AML-193 (cell line): ENCODE measurements at regions not wholly inside any gene's neighbourhood (a gene's known extent, or its start where the extent isn't known, plus 50 kb on each side); places are given as distances from the start of the nearest gene placed in this dataset.

Experiments used
- DNase-seq, 2 experiments: peaks; one replicate each; lab custom pipeline; 2025; lab: John Stamatoyannopoulos, UW

DNA sequence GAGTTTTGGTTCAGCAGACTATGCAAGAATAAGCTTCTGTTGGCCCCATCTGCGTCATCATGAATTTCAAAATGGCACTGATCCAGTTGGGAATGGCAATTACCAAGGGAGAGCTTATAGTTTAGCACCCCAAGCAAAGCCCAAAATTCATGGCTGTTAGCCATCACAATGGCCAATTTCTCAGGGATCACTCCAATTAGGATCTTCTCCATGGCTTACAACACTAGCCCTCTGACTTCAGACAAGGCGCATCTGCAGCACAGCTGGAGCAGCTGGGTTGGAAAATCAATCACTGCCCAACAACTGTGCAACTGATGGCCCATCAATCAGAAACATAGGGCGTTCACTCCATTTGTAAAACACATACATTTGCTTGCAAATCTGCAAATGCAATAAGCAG lies 273.6 kb downstream of the SRBD1 start:
- DNase-seq = no peak

DNA sequence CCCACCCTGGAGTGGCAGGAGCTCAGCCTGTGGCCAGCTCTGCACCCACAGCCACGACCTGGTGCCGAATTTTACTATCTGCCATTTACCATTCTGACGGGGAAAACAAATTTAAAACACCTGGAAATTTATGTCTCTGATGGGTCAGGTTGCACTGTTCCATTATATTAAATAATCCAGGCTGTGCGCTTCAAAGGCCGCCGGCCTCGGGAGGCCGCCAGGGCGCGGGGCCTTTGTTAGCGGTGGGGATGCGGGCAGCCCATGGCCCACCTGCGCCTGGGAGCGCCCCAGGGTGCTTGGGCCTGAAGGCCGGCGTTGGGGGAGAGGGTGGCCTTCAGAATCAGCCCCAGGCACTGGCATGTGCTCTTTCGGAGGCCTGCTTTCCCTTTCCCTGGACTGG lies 276.9 kb downstream of the SRBD1 start:
- DNase-seq = no peak

DNA sequence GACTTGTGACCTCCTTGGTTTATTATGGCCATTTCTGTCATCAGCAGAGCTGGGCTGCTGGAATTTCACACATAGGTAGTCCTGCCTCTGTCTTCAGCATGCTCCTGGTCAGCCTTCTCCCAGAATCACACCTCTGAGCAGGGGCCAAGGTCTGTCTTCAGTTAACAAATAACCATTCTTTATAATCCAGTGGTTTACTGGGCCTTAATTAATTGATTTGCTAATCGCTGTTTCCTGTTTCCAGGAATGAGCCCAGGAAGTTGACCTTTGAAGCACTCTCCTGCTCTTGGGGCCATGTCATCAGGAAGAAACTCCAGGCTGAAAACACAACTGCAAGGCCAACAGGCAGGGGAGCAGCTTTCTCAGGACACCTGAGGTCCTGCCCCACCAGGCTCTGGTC lies 278.5 kb downstream of the SRBD1 start:
- DNase-seq = no peak

- DNase-seq = no peak
Observed at GRCh38 chr2:45332094-45332493, 279.0 kb downstream of the SRBD1 start.

- DNase-seq = no peak
Observed at GRCh38 chr2:45331410-45331786, 279.7 kb downstream of the SRBD1 start.

- DNase-seq = no peak
Observed at GRCh38 chr2:45330637-45331409, 280.2 kb downstream of the SRBD1 start.

DNA sequence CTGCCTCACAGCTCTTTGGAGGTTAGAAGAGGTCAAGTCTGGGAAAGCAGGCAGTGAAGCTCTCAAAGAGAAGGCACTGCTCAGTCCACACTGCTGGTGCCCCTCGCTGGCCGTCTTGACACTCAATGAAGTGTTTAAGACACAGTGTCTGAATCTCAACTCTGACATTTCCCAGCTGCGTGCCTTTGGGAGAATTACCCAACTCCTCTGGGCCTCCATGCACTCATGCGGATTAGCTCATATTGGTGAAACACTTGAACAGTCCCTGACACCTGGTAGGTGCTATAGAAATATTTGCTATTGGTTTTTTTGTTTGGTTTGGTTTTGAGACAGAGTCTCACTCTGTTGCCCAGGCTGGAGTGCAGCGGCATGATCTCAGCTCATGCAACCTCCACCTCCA lies 281.0 kb downstream of the SRBD1 start:
- DNase-seq = no peak

DNA sequence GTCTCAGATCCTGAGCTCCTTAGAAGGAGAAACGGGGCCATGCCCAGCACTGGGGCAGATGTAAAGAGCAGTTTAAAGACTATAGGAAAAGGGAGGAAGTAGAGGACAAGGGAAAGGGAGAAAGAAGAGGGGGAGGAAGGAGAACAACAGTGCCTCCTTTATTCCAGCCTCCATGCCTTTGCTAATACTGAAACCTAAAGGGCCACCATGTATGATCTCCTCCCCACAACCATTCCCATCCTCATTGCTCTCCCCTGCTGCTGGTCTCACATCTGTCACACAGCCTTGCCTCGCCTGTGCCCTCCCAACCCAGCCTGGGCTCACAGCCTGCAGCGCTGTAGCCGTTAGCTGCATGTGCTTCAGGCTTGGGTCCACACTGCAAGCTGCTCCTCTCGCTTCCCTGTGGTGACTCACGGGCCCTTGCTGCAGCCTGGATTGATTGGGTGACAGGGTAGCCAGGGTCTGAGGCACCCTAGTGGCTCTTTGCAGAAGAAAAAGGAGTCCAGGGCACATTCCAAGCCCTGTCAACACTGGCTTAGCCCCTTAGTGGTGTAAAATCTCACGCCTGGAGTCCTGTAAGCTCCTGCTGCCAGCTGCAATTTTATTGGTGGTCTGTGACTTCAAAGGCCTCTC lies 281.9 kb downstream of the SRBD1 start:
- DNase-seq = no peak

DNA sequence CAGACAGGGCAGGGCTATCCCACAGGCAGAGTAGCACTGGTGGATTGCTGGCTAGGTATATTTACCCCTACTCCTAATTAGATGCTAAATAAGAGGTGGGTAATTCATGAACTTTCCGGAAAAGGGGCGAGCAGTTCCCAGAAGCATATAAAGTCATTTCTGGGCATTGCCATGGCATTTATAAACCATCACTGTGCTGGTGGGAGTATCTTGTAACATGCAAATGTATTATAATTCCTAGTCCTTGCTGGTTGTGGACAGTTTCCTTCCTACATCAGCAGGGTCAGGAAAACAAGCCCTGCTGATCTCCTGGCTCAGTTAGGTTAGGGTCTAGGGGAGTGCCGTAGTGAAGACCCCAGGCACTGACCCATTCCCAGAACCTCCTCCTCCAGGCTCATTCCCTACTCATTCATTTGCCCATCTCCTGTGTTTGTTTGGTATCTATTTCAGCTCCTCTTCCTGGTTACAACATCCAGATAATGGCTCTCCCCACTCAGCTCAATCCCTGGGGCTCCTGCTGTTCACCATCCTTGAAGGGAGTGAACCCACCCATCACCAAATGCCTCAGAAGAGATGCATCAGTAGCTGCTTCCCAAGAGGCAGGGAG lies 282.7 kb downstream of the SRBD1 start:
- no peak for DNase-seq

- no peak for DNase-seq
Observed at GRCh38 chr2:45323344-45323743, 287.7 kb downstream of the SRBD1 start.

DNA sequence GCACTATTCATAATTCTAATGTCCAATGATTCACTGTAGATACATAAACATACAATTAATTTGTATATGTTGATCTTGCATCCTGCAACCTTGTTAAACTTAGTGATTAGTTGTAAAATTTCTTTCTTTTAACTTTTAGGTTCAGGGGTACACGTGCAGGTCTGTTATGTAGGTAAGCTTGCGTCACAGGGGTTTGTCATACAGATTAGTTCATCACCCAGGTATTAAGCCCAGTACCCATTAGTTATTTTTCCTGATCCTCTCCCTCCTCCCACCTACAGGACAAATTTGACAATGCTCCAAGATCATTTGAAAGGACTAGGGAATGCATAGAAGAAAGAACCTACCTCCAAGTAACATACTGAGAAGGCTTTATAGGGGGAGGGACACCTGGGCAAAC lies 290.1 kb downstream of the SRBD1 start:
- DNase-seq = no peak

- no peak for DNase-seq
Observed at GRCh38 chr2:45319683-45320455, 291.2 kb downstream of the SRBD1 start.

DNA sequence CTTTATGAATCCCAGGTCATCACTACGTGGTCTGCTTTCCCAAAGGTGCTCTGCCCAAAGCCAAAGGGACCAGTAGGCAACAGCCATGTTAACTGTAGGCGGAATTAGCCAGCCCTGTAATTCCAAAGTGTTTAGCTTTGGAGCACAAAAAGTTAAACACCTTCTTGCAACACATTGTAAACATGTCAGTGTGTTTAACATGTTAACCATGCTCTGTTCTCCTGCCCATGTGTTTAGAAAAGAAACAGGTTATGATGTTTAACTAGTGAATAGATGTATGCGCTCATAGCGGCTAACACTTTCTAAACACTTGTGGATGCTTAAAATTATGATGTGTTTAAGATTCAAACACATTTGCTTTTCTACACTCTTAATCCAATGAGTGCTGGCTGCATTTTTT lies 292.4 kb downstream of the SRBD1 start:
- no peak for DNase-seq

- DNase-seq = no peak
Observed at GRCh38 chr2:45316576-45317338, 294.3 kb downstream of the SRBD1 start.

DNA sequence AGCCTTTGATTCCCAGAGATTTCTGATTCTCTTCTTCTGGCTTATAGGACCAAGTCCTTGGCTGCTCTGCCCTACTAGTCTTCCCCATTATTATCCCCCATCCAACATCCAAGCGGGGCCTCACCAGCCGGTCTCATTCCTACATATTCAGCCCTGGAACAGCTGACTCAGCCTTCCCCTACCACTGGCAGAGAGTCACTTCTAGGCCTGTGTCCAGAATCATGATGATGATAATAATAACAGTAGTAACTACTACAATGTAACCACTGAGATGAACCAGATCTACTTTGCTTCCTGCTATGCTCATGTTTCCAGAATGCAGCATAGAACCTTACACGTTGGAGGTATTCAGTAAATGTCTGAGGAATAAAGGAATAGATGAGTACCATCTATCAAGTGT lies 295.2 kb downstream of the SRBD1 start:
- DNase-seq = no peak

- no peak for DNase-seq
Observed at GRCh38 chr2:45312275-45312674, 298.8 kb downstream of the SRBD1 start.

DNA sequence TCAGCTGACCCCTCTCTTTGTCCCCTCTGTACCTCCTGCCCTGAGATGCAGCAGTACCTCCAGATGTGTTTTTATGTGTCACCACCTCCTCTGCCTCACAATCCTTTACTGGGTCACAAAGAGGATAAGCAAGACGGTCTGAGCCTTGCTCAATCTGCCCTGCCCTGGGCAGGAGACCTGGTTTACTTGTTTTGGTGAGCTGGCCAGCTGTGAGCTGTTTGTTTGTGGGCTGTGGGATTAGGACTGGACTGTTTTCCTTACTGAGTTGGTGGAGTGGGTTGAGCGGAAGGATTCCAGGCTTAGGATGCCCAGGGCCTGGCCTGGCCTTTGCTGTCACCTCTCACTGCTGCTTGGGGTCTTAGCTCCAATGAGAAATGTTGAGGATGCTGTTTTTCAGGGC lies 299.5 kb downstream of the SRBD1 start:
- DNase-seq = no peak

- no peak for DNase-seq
Observed at GRCh38 chr2:45307147-45307546, 297.9 kb upstream of the SIX2 start.

DNA sequence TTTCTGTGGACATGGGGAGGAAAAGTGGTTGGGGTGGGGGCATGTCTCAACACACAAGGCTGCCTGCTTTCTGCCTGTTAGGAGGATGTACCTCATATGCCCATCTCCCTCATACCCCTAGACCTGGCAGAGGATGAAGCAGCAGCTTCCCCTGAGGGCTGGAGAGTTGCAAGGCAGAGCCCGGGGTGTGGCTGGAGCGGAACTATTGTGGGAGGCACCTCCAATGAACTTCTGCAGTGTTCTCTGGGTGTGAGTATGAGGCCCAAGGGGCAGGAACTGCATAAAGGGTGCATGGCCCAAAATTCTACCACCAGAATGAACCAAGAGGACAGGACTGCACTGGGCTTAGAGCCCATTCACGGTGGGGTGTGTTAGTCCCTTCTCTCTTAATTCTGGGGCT lies 296.3 kb upstream of the SIX2 start:
- DNase-seq = no peak

- no peak for DNase-seq
Observed at GRCh38 chr2:45303417-45304202, 294.4 kb upstream of the SIX2 start.
